ENCODE measurements at regions not wholly inside any gene's neighbourhood (a gene's known extent, or its start where the extent isn't known, plus 50 kb on each side); places are given as distances from the start of the nearest gene placed in this dataset.
A peak's percentile ranks its signal among the peaks of the same experiment; 100 is the strongest.

DNA sequence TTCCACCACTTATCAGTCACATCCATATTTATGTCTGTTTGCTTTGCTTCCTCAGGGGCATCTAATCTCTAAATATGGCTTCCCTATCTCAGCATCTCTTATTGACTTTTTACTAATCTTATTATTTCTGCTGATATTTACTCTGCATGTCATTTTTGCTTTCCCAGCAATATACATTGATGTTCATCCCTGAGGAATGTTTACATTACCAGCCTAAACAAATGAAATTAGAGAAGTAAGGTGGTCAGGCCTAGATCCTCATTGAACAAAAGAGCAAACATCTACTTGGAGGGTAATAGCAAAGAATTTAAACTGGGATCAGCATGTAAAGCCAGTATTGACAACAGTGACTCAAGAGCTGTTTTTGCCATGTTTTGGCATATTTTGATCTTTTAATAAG, 546.4 kb downstream of the MMUT start:
- no peak for DNase-seq (ENCODE audit: low read depth, low spot score)

DNA sequence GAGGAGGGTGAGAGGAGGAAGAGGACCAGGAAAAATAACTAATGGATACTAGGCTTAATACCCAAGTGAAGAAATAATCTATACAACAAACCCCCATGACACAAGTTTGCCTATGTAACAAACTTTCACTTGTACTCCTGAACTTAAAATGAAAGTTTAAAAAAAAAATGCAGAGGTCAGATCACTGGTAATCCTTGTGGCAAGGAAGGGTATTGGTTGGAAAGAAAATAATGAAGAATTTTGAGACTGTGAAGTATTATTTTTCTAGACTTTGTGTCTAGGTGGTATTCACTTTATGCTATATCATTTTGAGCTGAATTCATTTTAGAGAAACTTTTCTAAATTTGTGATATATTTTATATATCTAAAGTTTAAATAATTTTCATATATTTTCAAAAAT, 547.5 kb downstream of the MMUT start:
- no peak for DNase-seq (ENCODE audit: low read depth, low spot score)

DNA sequence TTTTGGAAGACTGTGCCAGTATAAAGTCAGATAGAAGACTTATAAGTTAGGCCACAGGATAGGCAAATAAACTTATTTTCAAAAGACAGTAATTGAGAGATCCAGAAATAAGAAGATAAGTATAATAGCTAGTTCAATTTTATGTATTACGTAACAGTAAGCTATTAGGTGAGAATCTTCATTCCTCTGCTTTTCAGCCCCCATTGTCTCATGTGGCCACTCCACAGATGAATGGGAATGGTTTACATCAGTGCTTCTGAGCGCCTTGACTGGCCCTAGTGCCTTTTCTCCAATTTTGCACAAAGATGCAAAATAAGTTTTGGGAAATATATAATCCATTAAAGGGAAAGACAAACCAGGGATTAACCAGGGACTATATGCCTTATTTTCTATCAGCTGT, 550.5 kb downstream of the MMUT start:
- DNase-seq (ENCODE audit: low read depth, low spot score) = no peak

DNA sequence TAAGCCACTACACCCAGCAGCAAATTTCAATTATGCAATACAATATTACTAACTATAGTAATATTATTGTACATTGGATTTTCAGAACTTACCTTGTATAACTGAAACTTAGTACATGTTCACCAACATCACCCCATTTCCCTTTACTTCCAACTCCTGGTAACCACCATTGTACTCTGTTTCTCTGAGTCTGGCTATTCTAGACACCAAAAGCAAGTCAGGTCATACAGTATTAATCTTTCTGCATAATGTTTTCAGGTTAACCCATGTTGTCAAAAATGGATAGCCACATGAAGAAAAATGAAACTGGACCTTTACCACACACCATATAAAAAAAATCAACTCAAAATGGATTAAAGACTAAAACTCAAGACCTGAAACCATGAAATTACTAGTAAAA, 558.2 kb downstream of the MMUT start:
- no peak for DNase-seq (ENCODE audit: low read depth, low spot score)

DNA sequence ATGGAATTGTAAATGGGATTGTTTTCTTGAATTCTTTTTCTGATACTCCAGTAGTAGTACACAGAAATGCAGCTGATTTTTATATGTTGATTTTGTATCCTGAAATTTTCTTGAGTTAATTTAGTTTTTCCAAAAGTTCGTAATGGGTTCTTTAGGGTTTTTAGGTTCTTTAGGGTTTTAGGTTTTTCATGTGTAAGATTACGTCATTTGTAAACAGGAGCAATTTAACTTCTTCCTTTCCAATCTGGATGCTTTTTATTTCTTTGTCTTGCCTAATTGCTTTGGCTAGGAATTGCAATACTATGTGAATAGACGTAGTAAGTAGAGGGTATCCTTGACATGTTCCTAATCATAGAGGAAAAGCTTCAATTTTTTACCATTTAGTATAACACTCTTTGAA, 568.6 kb downstream of the MMUT start:
- DNase-seq (ENCODE audit: low read depth, low spot score) = no peak

DNA sequence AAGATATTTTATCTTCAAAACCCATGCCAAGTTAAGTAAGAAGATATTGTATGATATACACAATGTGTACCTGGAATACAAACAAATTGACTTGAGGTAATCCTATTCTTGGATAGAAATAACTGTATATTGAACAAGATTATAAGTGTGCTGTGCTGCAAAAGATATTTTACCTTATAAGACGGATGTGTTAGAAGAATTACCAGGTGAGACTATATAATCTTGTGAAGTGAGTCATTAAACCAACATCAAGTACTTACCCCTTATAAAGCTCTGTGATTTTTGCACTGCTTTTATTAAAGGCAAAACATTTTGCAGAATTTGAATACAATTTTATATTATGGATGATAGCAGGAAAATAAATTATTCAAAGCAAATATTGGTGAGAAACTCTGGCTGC, 570.0 kb downstream of the MMUT start:
- DNase-seq (ENCODE audit: low read depth, low spot score) = no peak

DNA sequence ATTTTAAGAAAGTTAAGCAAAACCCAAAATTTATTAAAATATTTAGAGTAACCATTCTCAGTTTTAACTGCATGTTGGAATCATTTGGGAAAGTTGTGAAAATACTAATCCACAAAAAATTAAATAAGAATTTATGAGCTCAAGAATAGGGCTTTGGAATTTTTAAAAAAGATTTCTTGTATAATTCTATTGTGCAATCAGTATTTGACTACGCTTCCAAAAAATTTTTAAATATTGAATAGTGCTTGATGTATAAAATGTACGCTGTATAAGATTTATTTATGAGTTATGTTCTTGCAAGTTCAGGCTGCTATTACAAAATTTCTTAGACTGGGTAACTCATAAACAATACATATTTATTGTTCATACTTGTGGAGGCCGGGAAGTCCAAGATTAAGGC, 571.7 kb downstream of the MMUT start:
- DNase-seq (ENCODE audit: low read depth, low spot score) = no peak

DNA sequence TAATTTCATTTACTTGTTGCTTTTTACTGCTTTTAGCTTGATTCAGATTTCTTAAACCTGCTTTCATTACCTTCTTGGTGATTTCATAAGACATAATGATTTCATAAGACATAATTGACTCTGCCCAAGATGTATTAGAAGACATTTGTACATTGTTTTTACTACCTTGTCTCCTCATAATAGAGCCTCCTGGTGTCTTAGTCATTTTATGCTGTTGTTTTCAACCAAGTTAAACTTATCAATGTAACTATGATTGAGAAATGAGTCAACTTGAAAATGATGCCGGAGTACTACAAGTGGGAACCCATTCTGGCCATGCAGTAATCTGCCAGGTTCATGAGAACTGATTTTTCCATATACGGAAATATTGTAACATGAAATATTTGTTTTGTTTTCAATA, 573.6 kb downstream of the MMUT start:
- DNase-seq (ENCODE audit: low read depth, low spot score) = no peak

DNA sequence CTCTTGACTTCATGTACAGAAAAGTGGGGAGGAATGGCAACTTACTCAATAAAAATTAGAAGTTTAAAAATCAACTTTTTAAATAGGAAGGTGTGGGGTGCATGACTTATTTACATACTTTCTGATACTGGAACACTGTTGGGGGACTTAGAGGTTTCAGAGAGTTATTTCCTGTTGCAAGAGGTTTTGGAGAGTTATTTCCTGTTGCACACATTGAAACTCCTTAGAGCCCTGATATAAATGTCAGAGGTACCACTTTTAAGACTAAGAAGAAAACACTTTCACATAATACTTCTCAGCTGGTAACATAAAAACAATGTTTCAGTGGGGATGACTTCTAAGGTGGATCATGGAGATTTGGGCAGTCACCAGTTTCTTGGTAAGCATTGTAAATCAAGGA, 579.9 kb downstream of the MMUT start:
- DNase-seq (ENCODE audit: low read depth, low spot score) = no peak

DNA sequence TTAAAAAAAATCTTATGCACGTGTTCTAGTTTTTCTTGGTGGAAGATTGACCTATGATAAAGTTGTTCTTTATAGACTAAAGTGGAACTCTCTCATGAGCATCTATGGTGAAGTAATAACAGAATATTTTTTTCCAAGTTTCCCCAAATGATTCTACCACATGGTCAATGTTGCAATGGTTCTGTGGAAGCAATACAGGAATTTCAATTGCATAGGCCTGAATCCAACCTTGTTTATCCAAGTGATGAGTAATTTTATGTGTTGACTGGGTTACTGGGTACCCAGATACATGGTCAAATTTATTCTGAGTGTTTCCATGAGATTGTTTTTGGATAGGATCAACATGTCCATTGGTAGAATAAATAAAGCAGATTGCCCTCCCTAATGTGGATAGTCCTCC, 581.5 kb downstream of the MMUT start:
- DNase-seq (ENCODE audit: low read depth, low spot score) = no peak

DNA sequence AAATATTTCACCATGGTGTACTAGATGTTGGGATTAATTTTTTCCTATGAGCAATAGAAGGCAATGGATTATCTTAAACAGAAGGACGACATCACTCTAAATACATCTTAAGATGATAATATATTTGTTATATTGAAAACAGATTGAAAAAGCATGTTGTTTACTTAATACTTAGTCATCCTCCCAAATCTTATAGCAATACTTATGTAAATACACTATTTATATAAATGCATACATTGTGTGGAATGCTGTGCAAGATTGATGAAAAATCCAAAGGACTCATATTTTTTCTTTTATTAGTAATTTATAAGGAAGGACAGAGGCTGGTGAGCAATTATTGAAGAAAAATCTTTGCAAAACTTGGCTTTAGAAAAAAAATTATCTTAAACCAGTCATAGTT, 593.5 kb downstream of the MMUT start:
- DNase-seq (ENCODE audit: low read depth, low spot score) = no peak

DNA sequence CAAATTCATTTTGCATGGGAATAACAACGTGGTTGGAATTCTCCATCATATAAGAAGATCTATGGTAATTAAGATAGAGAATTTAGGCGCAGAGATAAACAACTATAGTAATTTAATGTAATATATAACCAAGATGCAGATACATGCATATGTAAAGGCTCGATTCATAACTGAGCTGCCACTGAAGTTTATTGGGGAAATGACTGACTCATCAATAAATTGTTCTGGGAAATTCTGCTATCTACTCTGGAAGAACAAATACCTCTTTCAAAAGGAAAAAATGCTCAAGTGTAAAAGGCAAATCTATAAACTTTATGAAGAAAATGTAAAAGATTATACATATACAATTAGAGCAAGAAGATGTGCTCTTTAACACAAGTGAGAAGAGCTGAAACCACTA, 596.4 kb downstream of the MMUT start:
- no peak for DNase-seq (ENCODE audit: low read depth, low spot score)

DNA sequence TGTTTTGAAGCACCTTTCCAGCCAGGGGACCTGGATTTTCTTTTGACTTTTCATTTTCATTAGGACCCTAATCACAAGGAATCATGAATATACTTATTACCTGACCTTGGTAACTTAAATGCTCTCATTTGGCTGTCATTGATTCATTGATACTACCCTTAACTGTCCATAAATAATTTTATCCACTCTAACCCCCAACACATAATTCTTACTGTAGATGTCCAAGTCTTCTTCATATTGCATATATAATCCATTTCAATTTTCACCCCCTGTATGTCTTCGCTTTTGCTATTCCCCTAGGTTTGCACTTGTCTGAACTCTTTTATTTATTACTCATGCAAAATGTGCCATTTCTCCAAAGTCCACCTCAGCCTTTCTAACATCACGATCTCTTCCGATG, 602.9 kb downstream of the MMUT start:
- DNase-seq (ENCODE audit: low read depth, low spot score) = no peak

DNA sequence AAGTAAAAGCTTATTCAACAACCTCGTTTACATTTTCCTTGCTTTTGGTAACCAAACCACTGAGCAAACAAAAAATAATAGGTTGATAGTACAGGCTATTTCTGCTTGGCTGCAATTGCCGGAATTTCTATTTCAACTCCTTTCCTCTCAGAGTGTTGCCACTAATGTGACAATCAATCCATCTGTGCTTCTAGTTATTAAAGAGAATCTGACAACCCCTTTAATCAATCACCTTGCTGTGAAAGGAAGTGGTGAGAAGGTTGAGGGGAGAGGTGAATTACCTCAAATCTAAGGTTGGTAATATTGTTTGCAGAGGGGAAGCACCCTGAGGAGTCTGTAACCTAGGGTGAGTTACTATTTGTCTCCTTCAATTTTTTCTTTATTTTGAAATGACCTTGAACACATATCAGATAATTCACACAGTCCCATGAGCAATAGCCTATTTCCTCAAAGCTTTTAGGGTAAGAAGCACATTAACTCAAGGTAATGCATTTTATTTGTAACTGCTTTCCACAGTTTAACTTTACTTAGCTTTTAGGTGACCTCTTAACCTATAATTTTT, 603.4 kb downstream of the MMUT start:
- no peak for DNase-seq (ENCODE audit: low read depth, low spot score)

DNA sequence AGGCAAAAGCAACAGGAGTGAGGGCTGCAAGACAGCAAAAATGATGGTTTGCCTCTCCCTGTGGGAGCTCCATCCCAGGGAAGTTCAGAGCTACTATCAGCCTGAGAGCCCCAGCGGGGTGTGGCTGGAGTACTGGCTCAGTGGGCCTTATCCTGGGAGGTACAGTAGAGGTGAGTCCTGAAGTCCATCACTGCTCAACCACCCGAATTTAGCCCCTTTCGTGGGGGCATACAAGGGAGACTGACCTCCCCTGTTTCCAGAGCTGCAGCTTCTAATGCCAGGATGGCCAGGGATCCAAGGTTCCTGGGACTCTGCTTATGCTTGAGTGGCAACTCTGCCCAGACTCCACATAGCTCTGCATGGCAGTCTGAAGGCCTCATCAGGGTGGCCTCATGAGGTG, 617.8 kb downstream of the MMUT start:
- DNase-seq (ENCODE audit: low read depth, low spot score) = no peak

DNA sequence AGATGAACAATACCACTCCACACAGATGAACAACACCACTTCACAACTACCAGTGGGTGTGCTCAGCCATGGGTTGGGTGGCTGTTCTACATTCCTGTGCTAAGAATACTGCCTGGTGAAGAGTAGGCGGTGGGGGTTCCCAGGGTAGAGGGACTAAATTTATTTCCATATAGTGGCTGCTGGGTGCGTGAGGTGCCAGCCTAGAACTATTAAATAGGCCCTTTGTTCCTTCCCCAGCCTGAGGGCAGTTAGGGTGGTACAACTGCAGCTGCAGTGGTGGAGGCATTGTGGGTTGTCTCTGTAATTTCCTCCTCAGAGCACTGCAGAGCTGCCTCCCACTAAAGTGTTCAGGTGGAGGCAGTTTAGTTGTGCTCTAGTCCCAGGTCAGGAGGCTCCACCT, 618.4 kb downstream of the MMUT start:
- DNase-seq (ENCODE audit: low read depth, low spot score) = no peak

DNA sequence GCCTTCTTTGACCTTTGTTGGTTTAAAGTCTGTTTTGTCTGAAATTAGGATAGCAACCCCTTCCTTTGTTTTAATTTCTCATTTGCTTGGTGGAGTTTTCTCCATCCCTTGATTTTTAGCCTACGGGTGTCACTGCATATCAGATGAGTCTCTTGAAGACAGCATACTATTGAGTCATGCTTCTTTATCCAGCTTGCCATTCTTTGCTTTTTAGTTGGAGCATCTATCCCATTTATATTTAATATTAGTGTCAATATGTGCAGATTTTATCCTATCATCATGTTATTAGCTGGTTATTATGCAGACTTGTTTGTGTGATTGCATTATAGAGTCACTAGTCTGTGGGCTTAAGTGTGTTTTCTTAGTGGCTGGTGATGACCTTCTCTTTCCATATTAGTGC, 622.2 kb downstream of the MMUT start:
- DNase-seq (ENCODE audit: low read depth, low spot score) = no peak

DNA sequence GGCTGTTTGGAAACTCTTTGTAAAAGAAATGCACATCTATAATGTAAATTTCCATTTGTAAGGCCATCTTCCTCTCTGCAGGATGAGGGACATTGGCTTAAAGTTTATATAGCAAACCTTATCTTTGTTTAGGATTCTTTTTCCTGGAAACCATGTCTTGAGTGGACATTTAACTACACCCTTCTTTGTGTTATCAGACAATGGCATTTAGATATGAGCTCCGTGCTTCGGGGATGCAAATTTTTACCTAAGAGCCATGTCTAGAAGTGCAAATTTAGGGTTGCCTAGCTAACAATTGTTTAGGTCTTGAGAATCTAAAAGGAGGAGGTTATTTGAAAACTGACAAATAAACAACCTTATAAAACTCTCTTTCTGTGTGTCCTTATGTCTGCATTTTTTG, 623.8 kb downstream of the MMUT start:
- no peak for DNase-seq (ENCODE audit: low read depth, low spot score)

DNA sequence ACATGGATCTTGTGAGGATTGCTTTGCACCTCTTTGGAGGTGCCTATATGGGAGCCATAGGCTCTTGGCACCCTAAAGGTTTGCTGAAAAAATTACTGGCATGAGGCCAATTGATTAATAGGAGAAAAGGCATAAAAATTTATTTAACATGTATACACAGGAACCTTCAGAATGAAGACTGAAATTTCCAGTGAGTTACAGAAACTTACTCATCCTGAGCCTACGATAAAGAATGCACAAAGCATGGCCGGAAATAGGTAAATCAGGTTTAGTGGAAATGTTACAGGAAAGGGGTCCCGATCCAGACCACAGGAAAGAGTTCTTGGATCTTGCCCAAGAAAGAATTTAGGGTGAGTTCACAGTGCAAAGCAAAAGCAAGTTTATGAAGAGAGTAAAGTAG, 625.3 kb downstream of the MMUT start:
- no peak for DNase-seq (ENCODE audit: low read depth, low spot score)

DNA sequence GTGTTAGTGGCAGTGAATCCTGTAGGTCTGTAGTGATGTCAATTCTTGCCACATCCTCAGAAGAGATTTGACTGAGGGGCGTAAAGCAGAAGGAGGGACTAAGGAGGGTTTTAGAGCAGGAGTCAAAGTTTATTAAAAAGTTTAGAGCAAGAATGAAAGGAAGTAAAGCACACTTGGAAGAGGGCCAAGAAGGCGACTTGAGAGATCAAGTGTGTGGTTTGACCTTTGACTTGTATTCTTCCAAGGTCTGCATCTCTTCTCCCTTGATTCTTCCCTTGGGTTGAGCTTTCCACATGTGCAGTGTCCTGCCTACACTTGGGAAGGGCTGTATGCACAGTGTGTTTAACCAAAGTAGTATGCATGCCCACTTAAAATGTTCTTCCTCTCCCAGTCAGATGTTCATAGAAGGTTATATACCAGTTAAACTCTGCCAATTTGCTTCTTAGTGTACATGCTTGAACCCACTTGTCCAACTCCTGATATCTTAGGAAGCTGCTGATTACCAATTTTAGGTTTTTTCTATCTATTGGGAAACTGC, 627.6 kb downstream of the MMUT start:
- DNase-seq (ENCODE audit: low read depth, low spot score) = no peak

DNA sequence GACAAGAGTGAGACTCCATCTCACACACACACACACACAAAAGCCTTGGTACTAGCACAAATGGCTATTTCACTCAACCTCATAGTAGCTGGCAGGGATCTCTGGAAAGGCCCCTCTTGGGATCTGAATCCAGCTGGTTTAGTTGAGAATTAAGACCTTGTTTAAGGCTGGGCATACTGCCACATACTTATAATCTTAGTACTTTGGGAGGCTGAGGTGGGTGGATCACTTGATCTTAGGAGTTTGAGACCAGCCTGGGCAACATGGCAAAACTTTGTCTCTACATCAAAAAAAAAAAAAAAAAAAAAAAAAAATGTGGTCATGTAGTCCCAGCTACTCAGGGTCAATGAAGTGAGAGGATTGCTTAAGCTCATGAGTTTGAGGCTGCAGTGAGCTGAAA, 628.3 kb downstream of the MMUT start:
- no peak for DNase-seq (ENCODE audit: low read depth, low spot score)

DNA sequence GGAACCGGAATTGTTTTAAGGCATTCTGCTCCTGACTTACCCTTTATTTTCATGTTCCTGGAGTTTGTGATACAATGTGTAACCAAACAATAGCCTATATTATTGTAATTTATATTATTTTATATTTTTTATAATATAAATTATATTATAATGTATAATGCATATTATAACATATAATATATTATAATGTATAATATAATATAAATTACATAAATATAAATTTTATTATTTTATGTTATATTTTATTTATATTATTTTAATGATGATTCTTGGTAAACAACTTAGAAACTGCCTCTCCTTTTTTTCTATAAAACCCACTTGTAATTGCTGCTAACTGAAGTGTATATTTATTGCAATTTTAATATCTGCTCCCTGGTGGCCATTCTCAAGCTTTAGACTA, 629.1 kb downstream of the MMUT start:
- DNase-seq (ENCODE audit: low read depth, low spot score) = no peak

DNA sequence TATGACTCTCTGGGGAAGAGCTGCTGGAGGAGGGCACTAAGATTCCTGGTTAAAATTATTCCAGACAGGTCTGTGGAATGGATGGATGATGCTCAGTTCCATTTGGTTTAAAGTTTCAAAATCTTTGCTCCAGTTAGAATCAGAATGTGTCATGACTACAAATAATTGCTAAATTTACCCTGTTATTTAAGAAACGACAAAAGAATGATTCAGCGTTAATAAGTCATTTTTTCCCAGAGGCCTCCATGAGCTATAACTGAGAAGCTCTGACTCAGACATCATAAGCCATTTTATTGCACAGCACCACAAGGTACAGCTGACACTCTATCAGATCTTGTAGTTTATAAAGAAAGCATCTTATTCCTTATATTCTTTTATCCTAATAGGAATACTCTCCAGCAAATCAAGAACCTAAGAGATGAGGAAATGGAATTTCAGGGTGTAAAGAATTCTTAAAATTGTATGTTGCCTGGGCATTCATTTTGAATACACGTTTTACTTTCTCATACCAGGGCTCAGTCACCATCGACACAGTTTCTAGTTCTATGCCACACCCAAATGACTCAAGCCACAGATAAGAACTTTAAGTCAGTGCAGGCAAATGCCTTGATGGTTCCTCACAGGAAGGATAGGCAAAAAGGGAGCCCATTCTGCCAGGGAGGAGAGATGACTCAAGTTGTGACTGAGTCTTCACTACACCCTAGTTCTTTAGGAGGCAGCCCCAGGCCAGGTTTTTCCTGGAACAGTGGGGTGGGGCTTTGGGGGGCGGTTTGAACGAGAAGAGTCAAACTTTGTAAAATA, 636.0 kb downstream of the MMUT start:
- peak; percentile 67 for DNase-seq (ENCODE audit: low read depth, low spot score)

DNA sequence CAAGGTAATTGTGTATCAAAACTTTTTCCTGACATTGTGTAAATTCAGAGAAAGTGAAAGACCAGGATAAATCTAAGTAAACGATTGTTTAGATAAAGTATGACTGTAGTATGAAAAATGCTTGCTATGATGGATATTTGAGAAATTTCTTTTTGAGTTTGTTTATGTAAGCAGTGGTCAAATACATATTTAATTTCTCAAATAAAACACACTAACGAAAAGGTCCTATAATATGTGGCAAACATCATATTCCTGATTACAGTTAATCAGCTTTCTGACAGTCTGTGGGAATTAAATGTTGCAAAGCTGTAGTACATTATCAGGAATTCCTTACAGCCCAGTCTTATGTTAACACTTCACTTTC, 636.9 kb downstream of the MMUT start:
- DNase-seq (ENCODE audit: low read depth, low spot score) = no peak
